ENCODE measurements at regions not wholly inside any gene's neighbourhood (a gene's known extent, or its start where the extent isn't known, plus 50 kb on each side); places are given as distances from the start of the nearest gene placed in this dataset.

GRCh38 chr16:65196420-65197075 is 74.7 kb upstream of the CDH11 start:
- no peak for TF ChIP-seq GATA2 (IDR thresholded peaks at IDR 0.05; ENCODE audit: low read depth, low read length)
- TF ChIP-seq GATA3 (IDR thresholded peaks at IDR 0.05; ENCODE audit: low read depth, low read length), result no peak
